Putamen (tissue), 1 donor: ENCODE measurements at regions not wholly inside any gene's neighbourhood (a gene's known extent, or its start where the extent isn't known, plus 50 kb on each side); places are given as distances from the start of the nearest gene placed in this dataset.
"Not testable (repeated sequence)": the region's sequence is repeated elsewhere in the genome, so short reads cannot be mapped to it uniquely, and the experiment has no call there.

Experiments
- DNase-seq: peaks from one replicate; pipeline ENCODE4 v3.0.0-alpha.2; 2016; ENCODE audit warnings: low spot score

GRCh38 chr7:97234494-97234893 lies 117.0 kb downstream of the SDHAF3 start:
- DNase-seq: not testable (repeated sequence)

- no peak for DNase-seq
Observed at GRCh38 chr7:97246317-97246716, 128.8 kb downstream of the SDHAF3 start.

GRCh38 chr7:97258187-97258586 lies 140.7 kb downstream of the SDHAF3 start:
- not testable (repeated sequence) for DNase-seq

GRCh38 chr7:97269741-97270140 lies 152.2 kb downstream of the SDHAF3 start:
- DNase-seq: no peak

GRCh38 chr7:97270280-97270679 lies 152.8 kb downstream of the SDHAF3 start:
- no peak for DNase-seq

- no peak for DNase-seq
Observed at GRCh38 chr7:97271619-97272018, 154.1 kb downstream of the SDHAF3 start.

- DNase-seq: no peak
Observed at GRCh38 chr7:97272237-97272975, 154.9 kb downstream of the SDHAF3 start.

GRCh38 chr7:97275475-97275874 lies 158.0 kb downstream of the SDHAF3 start:
- no peak for DNase-seq

GRCh38 chr7:97280950-97281349 lies 163.5 kb downstream of the SDHAF3 start:
- no peak for DNase-seq

GRCh38 chr7:97285348-97285747 lies 167.8 kb downstream of the SDHAF3 start:
- DNase-seq: no peak

GRCh38 chr7:97293031-97293430 lies 175.5 kb downstream of the SDHAF3 start:
- DNase-seq: no peak

GRCh38 chr7:97298561-97298960 lies 181.1 kb downstream of the SDHAF3 start:
- no peak for DNase-seq

GRCh38 chr7:97305589-97305988 lies 188.1 kb downstream of the SDHAF3 start:
- DNase-seq: peak; percentile 40

GRCh38 chr7:97307521-97308108 lies 190.1 kb downstream of the SDHAF3 start:
- no peak for DNase-seq

GRCh38 chr7:97313900-97314299 lies 196.4 kb downstream of the SDHAF3 start:
- DNase-seq: no peak

GRCh38 chr7:97317575-97317974 lies 200.1 kb downstream of the SDHAF3 start:
- peak; percentile 7 for DNase-seq

- not testable (repeated sequence) for DNase-seq
Observed at GRCh38 chr7:97329871-97330270, 212.4 kb downstream of the SDHAF3 start.

- no peak for DNase-seq
Observed at GRCh38 chr7:97337849-97338248, 220.4 kb downstream of the SDHAF3 start.

GRCh38 chr7:97342512-97342911 lies 225.0 kb downstream of the SDHAF3 start:
- DNase-seq: no peak

- DNase-seq: peak; percentile 90
Observed at GRCh38 chr7:97346349-97346748, 228.9 kb downstream of the SDHAF3 start.

- DNase-seq: no peak
Observed at GRCh38 chr7:97351488-97351887, 234.0 kb downstream of the SDHAF3 start.

- DNase-seq: no peak
Observed at GRCh38 chr7:97357459-97357858, 240.0 kb downstream of the SDHAF3 start.

- no peak for DNase-seq
Observed at GRCh38 chr7:97372882-97373281, 255.4 kb downstream of the SDHAF3 start.

- no peak for DNase-seq
Observed at GRCh38 chr7:97373736-97374135, 256.2 kb downstream of the SDHAF3 start.
